T-cell (primary cell): ENCODE measurements at regions not wholly inside any gene's neighbourhood (a gene's known extent, or its start where the extent isn't known, plus 50 kb on each side); places are given as distances from the start of the nearest gene placed in this dataset.
"Not testable (repeated sequence)": the region's sequence is repeated elsewhere in the genome, so short reads cannot be mapped to it uniquely, and the experiment has no call there.

ENCODE experiments used
- ATAC-seq, 4 experiments: fragments of 200-7000 bp in 3 of 4; fragments of 150-1000 bp in 1 of 4; cut with Tn5 transposase; replicated peaks in 1 of 4; 1 replicate in 3 of 4; 2 replicates in 1 of 4; pipeline ENCODE4 v1.10.0; 2021; ENCODE audit warnings: moderate library complexity in 3 of 4, mild to moderate bottlenecking in 2 of 4, moderate number of reproducible peaks in 1 of 4
- CTCF ChIA-PET, 2 donors: fragments of 300-600 bp; sonication (Branson Sonifier 250); formaldehyde crosslinking; loops; one replicate each; lab custom pipeline; 2022; ENCODE audit warnings: antibody characterized with exemption in 2 of 2; lab: Charles Lee
- POLR2A ChIA-PET, 2 donors: fragments of 300-600 bp; sonication (Branson Sonifier 250); formaldehyde crosslinking; loops; one replicate each; lab custom pipeline; 2022; ENCODE audit warnings: antibody characterized with exemption in 2 of 2; lab: Charles Lee
- DNase-seq, 35 experiments: peaks; one replicate each; pipeline versions ENCODE4 v3.0.0 to v3.0.0-alpha.2; 2013 to 2023
- H3K27ac ChIP-seq: one replicate; pipeline ENCODE4 v1.5.1; 2013; ENCODE audit warnings: low read length
- H3K27me3 ChIP-seq, 2 experiments: replicated peaks in 1 of 2; 1 replicate in 1 of 2; 2 replicates in 1 of 2; pipeline versions ENCODE4 v1.6.1 to v1.7.0; 2013; ENCODE audit warnings: low read length in 1 of 2, mixed read lengths in 1 of 2; ENCODE audit not compliant: control insufficient read depth in 2 of 2, insufficient read depth in 2 of 2; ENCODE audit errors: extremely low read depth in 1 of 2
- H3K36me3 ChIP-seq, 2 donors: 1 replicate in 1 of 2; 2 replicates in 1 of 2; pipeline versions ENCODE4 v1.6.1 to v1.7.0; 2013; ENCODE audit warnings: low read length in 1 of 2; ENCODE audit not compliant: control insufficient read depth in 2 of 2, insufficient read depth in 1 of 2; ENCODE audit errors: extremely low read depth in 1 of 2
- H3K4me1 ChIP-seq, 2 experiments: 1 replicate in 1 of 2; 2 replicates in 1 of 2; pipeline versions ENCODE4 v1.6.1 to v1.7.0; 2013; ENCODE audit warnings: low read length in 2 of 2, mixed read lengths in 1 of 2; ENCODE audit not compliant: insufficient read depth in 2 of 2, control insufficient read depth in 1 of 2; ENCODE audit errors: extremely low read depth in 1 of 2
- H3K4me3 ChIP-seq, 2 donors: 1 replicate in 1 of 2; 2 replicates in 1 of 2; pipeline versions ENCODE4 v1.5.1 to v1.7.0; 2013; ENCODE audit warnings: mild to moderate bottlenecking in 2 of 2, low read length in 1 of 2, moderate library complexity in 1 of 2; ENCODE audit not compliant: control insufficient read depth in 1 of 2; ENCODE audit errors: extremely low read depth in 1 of 2
- H3K9me3 ChIP-seq: 2 replicates; pipeline ENCODE4 v1.7.0; 2013
- H3K27ac Mint-ChIP-seq, 2 donors: one replicate each; pipeline ENCODE4 v1.8.0; 2020 to 2021; ENCODE audit warnings: mild to moderate bottlenecking in 2 of 2, mixed read lengths in 2 of 2
- H3K27me3 Mint-ChIP-seq, 2 donors: one replicate each; pipeline ENCODE4 v1.8.0; 2021 to 2022; ENCODE audit warnings: mixed read lengths in 2 of 2
- H3K36me3 Mint-ChIP-seq: one replicate; pipeline ENCODE4 v1.8.0; 2021; ENCODE audit warnings: mixed read lengths
- H3K4me1 Mint-ChIP-seq, 3 donors: one replicate each; pipeline ENCODE4 v1.8.0; 2020 to 2022; ENCODE audit warnings: mixed read lengths in 3 of 3, mild to moderate bottlenecking in 1 of 3
- H3K4me3 Mint-ChIP-seq, 3 donors: one replicate each; pipeline ENCODE4 v1.8.0; 2020 to 2022; ENCODE audit warnings: mild to moderate bottlenecking in 3 of 3, mixed read lengths in 3 of 3, moderate library complexity in 3 of 3
- H3K9me3 Mint-ChIP-seq, 3 donors: one replicate each; pipeline ENCODE4 v1.8.0; 2020 to 2022; ENCODE audit warnings: mixed read lengths in 3 of 3
- WGBS: methylation state at CpG from one replicate; pipeline ENCODE4 v1.1.5; 2013; ENCODE audit warnings: missing lambda C conversion rate; ENCODE audit not compliant: insufficient coverage; 5-methylcytosine and 5-hydroxymethylcytosine counted together

DNA sequence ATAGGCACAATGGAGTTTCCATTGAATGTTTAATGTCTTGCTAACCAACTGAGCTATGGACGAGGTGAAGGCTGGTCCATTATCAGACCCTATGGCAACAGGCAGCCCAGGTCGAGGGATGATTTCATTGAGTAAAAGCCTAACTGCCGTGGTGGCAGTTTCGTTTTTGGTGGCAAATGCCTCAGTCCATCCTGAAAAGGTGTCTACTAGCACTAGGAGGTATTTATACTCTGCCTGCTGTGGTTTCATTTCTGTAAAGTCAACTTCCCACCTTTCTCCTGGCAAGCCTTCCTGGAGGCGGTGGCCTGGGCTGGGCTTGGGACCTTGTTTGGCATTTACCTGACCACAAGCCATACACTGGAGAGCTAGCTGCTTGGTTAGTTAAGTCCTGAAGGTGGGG is 75.8 kb downstream of the PRR15 start:
- Histone ChIP-seq H3K9me3 (no peaks in the 10 kb centered on the region), H3K27ac (no peak overlapping the region), H3K36me3 (no peaks in the 10 kb centered on the region), H3K4me3 (no peak overlapping the region), H3K27me3 (no peaks in the 10 kb centered on the region), H3K4me1 (no peaks in the 10 kb centered on the region)
- CTCF ChIA-PET, result no interaction called here
- Mint-ChIP-seq H3K4me3 (no peak overlapping the region), H3K36me3 (no peaks in the 10 kb centered on the region), H3K9me3 (no peaks in the 10 kb centered on the region), H3K27ac (no peak overlapping the region), H3K27me3 (no peaks in the 10 kb centered on the region), H3K4me1 (peaks cover 0 to 2% (median 0%) of the 10 kb centered on the region in 3 donors)
- POLR2A ChIA-PET, result interaction anchor here in 1 of 2 donors (0.7 kb wide), 1 partner anchor 307 kb away, joined by 3 read pairs; no protein-coding TSS in a partner anchor
- WGBS, result no CpG with 5 or more reads among the region's 5 CpGs
- DNase-seq, result no peak
- ATAC-seq, result no peak

DNA sequence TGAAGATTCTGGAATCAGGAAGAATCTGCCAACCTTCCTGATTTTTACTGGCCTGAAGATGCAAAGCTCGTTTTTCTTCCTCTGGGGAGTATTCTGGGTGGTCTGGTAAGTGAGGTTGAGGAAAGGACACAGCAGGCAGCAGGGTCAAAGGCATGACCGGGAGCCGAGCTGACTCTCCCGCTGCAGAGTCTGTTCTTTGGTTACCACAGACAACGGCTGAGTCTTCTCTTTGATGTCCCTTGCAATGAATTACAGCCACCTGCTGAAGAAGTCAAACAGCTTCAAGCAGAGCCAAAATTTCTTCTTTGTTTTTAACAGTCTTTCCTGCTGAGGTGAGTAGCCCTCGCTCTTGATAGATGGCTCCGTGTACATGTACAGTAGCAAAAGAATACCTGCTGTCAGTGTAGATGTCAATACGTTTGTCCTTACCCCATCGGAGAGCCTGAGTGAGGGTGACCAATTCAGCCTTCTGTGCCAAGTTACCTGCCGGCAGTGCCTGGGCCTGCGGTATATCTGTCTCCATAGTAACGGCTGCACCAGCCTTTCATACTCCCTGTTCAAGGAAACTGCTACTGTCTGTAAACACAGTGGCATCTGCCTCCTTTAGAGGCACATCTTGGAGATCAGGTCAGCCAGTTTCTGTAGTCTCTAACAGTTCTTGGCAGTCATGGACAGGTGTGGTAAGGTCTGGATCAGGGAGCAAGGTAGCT is 76.4 kb downstream of the PRR15 start:
- H3K4me3 Mint-ChIP-seq, result no peak overlapping the region
- H3K4me1 Mint-ChIP-seq, result peaks cover 0 to 2% (median 0%) of the 10 kb centered on the region in 3 donors
- no peaks in the 10 kb centered on the region for H3K9me3 Mint-ChIP-seq
- ChIA-PET CTCF (no interaction called here), POLR2A (interaction anchor here in 1 of 2 donors (0.7 kb wide), 1 partner anchor 307 kb away, joined by 3 read pairs; no protein-coding TSS in a partner anchor)
- ATAC-seq, result no peak
- Histone ChIP-seq H3K36me3 (no peaks in the 10 kb centered on the region), H3K27ac (no peak overlapping the region), H3K4me1 (no peaks in the 10 kb centered on the region), H3K27me3 (no peaks in the 10 kb centered on the region), H3K4me3 (no peak overlapping the region), H3K9me3 (no peaks in the 10 kb centered on the region)
- 89% methylated on average over 10 of the region's 12 CpGs for WGBS
- DNase-seq, result no peak
- no peaks in the 10 kb centered on the region for H3K36me3 Mint-ChIP-seq
- no peak overlapping the region for H3K27ac Mint-ChIP-seq
- no peaks in the 10 kb centered on the region for H3K27me3 Mint-ChIP-seq

DNA sequence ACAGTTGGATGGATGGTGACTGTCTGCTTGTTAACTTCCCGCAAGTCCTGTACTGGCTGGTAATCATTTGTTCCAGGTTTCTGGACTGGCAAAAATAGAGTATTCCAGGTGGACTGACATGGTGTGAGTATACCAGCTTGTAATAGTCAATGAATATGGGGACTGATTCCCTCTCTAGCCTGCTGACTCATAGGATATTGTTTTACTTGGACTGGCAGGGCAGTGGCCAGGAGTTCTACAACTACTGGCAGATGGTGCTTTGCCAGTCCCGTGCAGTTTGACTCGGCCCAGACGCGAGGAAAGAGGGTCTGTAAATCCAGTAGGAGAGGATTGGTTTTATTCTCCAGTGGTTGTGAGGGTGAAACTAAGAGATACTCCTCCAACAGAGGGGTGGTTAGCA is 78.0 kb downstream of the PRR15 start:
- Histone ChIP-seq H3K36me3 (no peaks in the 10 kb centered on the region), H3K4me3 (no peak overlapping the region), H3K27ac (no peak overlapping the region), H3K27me3 (no peaks in the 10 kb centered on the region), H3K9me3 (no peaks in the 10 kb centered on the region), H3K4me1 (no peaks in the 10 kb centered on the region)
- POLR2A ChIA-PET, result no interaction called here
- no peaks in the 10 kb centered on the region for H3K9me3 Mint-ChIP-seq
- H3K27ac Mint-ChIP-seq, result no peak overlapping the region
- no peaks in the 10 kb centered on the region for H3K36me3 Mint-ChIP-seq
- H3K27me3 Mint-ChIP-seq, result no peaks in the 10 kb centered on the region
- no peak for ATAC-seq
- WGBS, result 90% methylated on average over 2 of the region's 5 CpGs
- H3K4me3 Mint-ChIP-seq, result no peak overlapping the region
- no peak for DNase-seq
- H3K4me1 Mint-ChIP-seq, result peaks cover 0 to 2% (median 0%) of the 10 kb centered on the region in 3 donors
- CTCF ChIA-PET, result no interaction called here

DNA sequence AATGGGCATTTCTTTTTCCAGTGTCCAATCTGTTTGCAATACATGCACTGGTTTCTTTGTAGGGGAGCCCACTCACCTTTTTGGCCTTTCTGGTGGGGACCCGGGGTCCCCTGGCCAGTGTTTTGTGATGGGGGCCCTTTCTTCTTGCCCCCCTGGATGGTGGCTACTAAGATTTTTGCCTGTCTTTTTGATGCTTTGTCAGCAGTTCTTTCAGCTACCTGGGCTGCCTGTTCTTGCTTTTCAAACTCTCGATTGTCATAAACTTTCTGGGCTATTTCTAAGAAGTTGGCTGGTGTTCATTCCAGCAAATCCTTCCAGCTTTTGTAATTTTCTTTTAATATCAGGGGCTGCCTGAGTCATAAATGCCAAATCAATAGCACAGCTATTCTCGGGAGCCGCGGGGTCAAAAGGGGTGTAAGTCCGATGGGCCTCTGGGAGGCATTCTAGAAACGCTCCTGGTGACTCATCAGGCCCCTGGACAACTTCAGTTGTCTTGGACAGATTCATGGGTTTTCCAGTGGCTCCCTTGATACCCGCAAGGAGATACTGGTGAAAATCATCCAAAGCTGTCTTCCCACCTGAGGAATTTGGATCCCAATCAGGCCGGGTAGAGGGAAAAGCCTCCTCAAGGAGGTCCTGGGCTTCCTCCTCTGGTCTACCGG is 79.0 kb downstream of the PRR15 start:
- ChIA-PET POLR2A (no interaction called here), CTCF (no interaction called here)
- H3K27me3 ChIP-seq, result no peaks in the 10 kb centered on the region
- 76% methylated on average over 8 of the region's 10 CpGs for WGBS
- ATAC-seq, result no peak
- no peak overlapping the region for H3K27ac Mint-ChIP-seq
- no peaks in the 10 kb centered on the region for H3K9me3 ChIP-seq
- DNase-seq, result no peak
- H3K4me1 ChIP-seq, result no peaks in the 10 kb centered on the region
- H3K4me1 Mint-ChIP-seq, result peaks cover 0 to 2% (median 0%) of the 10 kb centered on the region in 3 donors
- H3K27ac ChIP-seq, result no peak overlapping the region
- H3K36me3 Mint-ChIP-seq, result no peaks in the 10 kb centered on the region
- H3K27me3 Mint-ChIP-seq, result no peaks in the 10 kb centered on the region
- no peaks in the 10 kb centered on the region for H3K9me3 Mint-ChIP-seq
- no peaks in the 10 kb centered on the region for H3K36me3 ChIP-seq
- H3K4me3 Mint-ChIP-seq, result no peak overlapping the region
- H3K4me3 ChIP-seq, result no peak overlapping the region

DNA sequence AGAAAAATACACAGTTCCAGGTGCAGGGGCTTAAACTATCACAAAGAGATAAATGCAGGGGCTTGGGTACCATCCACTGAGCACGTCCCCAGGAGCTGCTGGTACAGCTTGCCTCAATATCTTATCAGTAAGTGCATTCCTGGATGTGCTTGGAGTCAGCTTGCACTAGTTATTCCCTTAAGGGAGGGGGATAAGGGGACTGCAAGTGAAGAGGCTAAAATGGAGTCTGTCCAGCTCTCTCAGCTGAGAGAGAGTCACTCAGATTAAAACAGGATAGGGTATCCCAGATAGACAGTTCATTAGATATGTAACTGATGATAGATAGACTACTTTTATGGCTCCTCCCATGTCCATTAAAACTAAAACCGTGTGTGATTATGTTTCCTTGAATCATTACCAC is 82.5 kb downstream of the PRR15 start:
- H3K9me3 Mint-ChIP-seq, H3K9me3 ChIP-seq, H3K27ac Mint-ChIP-seq, H3K36me3 Mint-ChIP-seq, H3K4me1 Mint-ChIP-seq, H3K4me3 ChIP-seq, CTCF ChIA-PET, H3K4me1 ChIP-seq, H3K36me3 ChIP-seq, H3K27ac ChIP-seq, POLR2A ChIA-PET, DNase-seq, H3K4me3 Mint-ChIP-seq, H3K27me3 ChIP-seq, H3K27me3 Mint-ChIP-seq, ATAC-seq: not testable (repeated sequence)
- no CpG with 5 or more reads among the region's 2 CpGs for WGBS

DNA sequence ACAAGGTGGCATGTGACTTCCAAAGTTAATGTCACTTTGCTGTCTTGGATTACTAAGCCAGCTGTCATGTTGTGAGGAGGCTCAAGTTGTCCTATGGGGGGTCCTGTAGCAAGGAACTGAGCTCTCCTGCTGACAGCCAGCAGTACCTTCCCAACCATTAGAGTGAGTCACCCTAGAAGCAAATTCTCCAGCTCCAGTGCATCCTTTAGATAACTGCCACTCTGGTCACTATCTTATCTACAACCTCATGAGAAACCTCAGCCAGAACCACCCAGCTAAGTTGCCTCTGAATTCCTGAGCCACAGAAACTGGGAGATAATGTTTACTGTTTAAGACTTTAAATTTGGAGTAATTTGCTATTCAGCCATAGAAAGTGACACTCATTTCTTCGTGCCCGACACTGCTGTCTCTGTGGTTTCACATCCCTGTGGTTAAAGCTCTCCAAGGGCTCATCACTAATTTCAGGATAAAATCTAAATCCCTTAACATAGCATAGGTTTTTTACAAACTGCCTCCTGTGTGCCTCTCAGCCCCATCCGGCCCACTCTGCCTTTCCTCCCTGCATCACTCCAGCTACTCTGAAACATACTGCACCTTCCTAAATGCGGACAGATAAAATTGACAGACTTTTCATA is 83.5 kb downstream of the PRR15 start:
- Histone ChIP-seq H3K4me3 (no peak overlapping the region), H3K36me3 (no peaks in the 10 kb centered on the region), H3K4me1 (no peaks in the 10 kb centered on the region), H3K9me3 (no peaks in the 10 kb centered on the region), H3K27me3 (no peaks in the 10 kb centered on the region), H3K27ac (no peak overlapping the region)
- ATAC-seq, result no peak
- no peaks in the 10 kb centered on the region for H3K9me3 Mint-ChIP-seq
- CTCF ChIA-PET, result no interaction called here
- no peak for DNase-seq
- 55% methylated on average over 2 of the region's 4 CpGs for WGBS
- POLR2A ChIA-PET, result no interaction called here
- peaks cover 0 to 3% of the 10 kb centered on the region in 2 donors for H3K27me3 Mint-ChIP-seq
- no peaks in the 10 kb centered on the region for H3K4me1 Mint-ChIP-seq
- no peak overlapping the region for H3K4me3 Mint-ChIP-seq
- H3K36me3 Mint-ChIP-seq, result no peaks in the 10 kb centered on the region
- H3K27ac Mint-ChIP-seq, result no peak overlapping the region
